ENCODE measurements at regions not wholly inside any gene's neighbourhood (a gene's known extent, or its start where the extent isn't known, plus 50 kb on each side); places are given as distances from the start of the nearest gene placed in this dataset.

DNA sequence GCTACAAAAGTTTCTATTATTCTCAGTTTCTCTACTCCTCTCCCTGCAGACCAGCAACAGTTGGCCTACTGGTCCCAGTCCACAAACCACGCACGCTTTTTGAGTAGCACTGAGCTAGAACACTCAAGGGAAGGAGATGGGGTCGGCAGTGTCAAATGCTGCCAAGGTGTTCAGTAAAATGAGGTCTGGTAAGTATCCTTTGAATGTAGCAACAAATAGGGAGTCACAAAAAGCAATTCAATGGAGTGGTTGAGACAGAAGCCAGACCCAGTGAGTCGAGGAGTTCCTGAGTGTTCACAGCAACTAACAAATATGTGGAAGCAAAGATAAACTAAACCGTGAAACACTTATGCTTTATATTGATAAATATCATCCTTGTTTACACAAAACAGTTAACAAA lies 355.7 kb downstream of the MID1IP1 start:
- no peak overlapping the region for H4K91ac ChIP-seq (ENCODE audit: insufficient read length, low read depth, low read length)
- no peak overlapping the region for H3K4me2 ChIP-seq (ENCODE audit: insufficient read depth, insufficient read length, low read length)
- H2BK5ac ChIP-seq (ENCODE audit: insufficient read length, low read length) = no peak overlapping the region
- no peak overlapping the region for H3K27ac ChIP-seq (ENCODE audit: insufficient read length, low read depth, low read length)
- Mint-ChIP-seq H3K4me1 (peaks cover 0 to 9% of the 10 kb centered on the region in 2 experiments; a peak in 1 of 4 replicates), H3K36me3 (ENCODE audit: insufficient read depth in 1 of 3, low read depth in 3 of 3) (peaks cover 0 to 4% (median 0%) of the 10 kb centered on the region in 3 experiments; a peak in 3 of 7 replicates), H3K27me3 (ENCODE audit: low read depth) (peaks cover 19% of the 10 kb centered on the region), H3K4me3 (no peak overlapping the region), H3K27ac (no peak overlapping the region), H3K9me3 (peaks cover 67 to 81% of the 10 kb centered on the region in 2 experiments)
- H2AK5ac ChIP-seq (ENCODE audit: insufficient read length, low read length) = no peak overlapping the region
- no peak overlapping the region for H4K8ac ChIP-seq (replicated peaks; ENCODE audit: insufficient read length, low read depth, low read length)
- no peaks in the 10 kb centered on the region for H3K79me1 ChIP-seq (ENCODE audit: insufficient read depth, low read depth, low read length, poor library complexity, severe bottlenecking)
- H3K18ac ChIP-seq (ENCODE audit: insufficient read length, low read depth, low read length) = no peak overlapping the region
- no peak overlapping the region for H2BK12ac ChIP-seq (ENCODE audit: insufficient read length, low read depth, low read length)
- no peak overlapping the region for H2BK15ac ChIP-seq (ENCODE audit: low read depth, low read length)
- 0 out of 2 replicates have a peak, but pooled peaks cover 2% of the 10 kb centered on the region for H3K4me1 ChIP-seq (ENCODE audit: insufficient read depth, low read length)
- H3K23ac ChIP-seq (ENCODE audit: insufficient read length, low read depth, low read length) = no peak overlapping the region
- H4K20me1 ChIP-seq (ENCODE audit: control insufficient read depth, insufficient read depth, insufficient read length) = no peaks in the 10 kb centered on the region
- no peaks in the 10 kb centered on the region for H3K79me2 ChIP-seq (ENCODE audit: insufficient read depth, low read length)
- H3K27me3 ChIP-seq (ENCODE audit: insufficient read depth, low read length) = no peaks in the 10 kb centered on the region; the same call in 1 of the 2 replicates
- H2AFZ ChIP-seq (ENCODE audit: low read length) = no peak overlapping the region
- H3T11ph ChIP-seq (ENCODE audit: low read length) = no peak overlapping the region
- WGBS (ENCODE audit: extremely low coverage, insufficient read length, low lambda C conversion rate) = no CpG with 5 or more reads among the region's 5 CpGs
- TF ChIP-seq, protein P1, sequence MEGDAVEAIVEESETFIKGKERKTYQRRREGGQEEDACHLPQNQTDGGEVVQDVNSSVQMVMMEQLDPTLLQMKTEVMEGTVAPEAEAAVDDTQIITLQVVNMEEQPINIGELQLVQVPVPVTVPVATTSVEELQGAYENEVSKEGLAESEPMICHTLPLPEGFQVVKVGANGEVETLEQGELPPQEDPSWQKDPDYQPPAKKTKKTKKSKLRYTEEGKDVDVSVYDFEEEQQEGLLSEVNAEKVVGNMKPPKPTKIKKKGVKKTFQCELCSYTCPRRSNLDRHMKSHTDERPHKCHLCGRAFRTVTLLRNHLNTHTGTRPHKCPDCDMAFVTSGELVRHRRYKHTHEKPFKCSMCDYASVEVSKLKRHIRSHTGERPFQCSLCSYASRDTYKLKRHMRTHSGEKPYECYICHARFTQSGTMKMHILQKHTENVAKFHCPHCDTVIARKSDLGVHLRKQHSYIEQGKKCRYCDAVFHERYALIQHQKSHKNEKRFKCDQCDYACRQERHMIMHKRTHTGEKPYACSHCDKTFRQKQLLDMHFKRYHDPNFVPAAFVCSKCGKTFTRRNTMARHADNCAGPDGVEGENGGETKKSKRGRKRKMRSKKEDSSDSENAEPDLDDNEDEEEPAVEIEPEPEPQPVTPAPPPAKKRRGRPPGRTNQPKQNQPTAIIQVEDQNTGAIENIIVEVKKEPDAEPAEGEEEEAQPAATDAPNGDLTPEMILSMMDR (conservative IDR thresholded peaks at IDR 0.05) = no peak
- no peak overlapping the region for H3K9ac ChIP-seq (ENCODE audit: extremely low read depth, insufficient read length, low read length)
- H2BK20ac ChIP-seq (ENCODE audit: low read depth, low read length, poor library complexity, severe bottlenecking) = no peak overlapping the region
- peaks cover 4% of the 10 kb centered on the region for H3K23me2 ChIP-seq (ENCODE audit: insufficient read length, low read depth, low read length, poor library complexity, severe bottlenecking)
- no peaks in the 10 kb centered on the region for H3K9me3 ChIP-seq (ENCODE audit: control insufficient read depth, low read depth, low read length)
- no peak for DNase-seq
- H3K56ac ChIP-seq (ENCODE audit: insufficient read length, low read depth, low read length) = no peak overlapping the region
- no peak overlapping the region for H3K4ac ChIP-seq (ENCODE audit: low read depth, low read length)
- no peak overlapping the region for H4K5ac ChIP-seq (ENCODE audit: insufficient read length, low read depth, low read length)
- H2BK120ac ChIP-seq (ENCODE audit: low read depth, low read length, poor library complexity, severe bottlenecking) = no peak overlapping the region
- H3K14ac ChIP-seq (ENCODE audit: insufficient read depth, low read length) = no peak overlapping the region

Data from H9 (cell line).